Urinary bladder (tissue), 3 donors: ENCODE measurements at regions not wholly inside any gene's neighbourhood (a gene's known extent, or its start where the extent isn't known, plus 50 kb on each side); places are given as distances from the start of the nearest gene placed in this dataset.

Experiments used
- DNase-seq: peaks from one replicate; pipeline ENCODE4 v3.0.0-alpha.2; 2015; ENCODE audit errors: extremely low spot score
- H3K27ac ChIP-seq: one replicate; pipeline ENCODE4 v1.5.1; 2013; ENCODE audit warnings: low read depth, mild to moderate bottlenecking, moderate library complexity
- H3K36me3 ChIP-seq: one replicate; pipeline ENCODE4 v1.6.1; 2013; ENCODE audit warnings: mild to moderate bottlenecking, moderate library complexity; ENCODE audit not compliant: insufficient read depth
- H3K4me1 ChIP-seq: one replicate; pipeline ENCODE4 v1.6.1; 2013; ENCODE audit warnings: mild to moderate bottlenecking, moderate library complexity; ENCODE audit not compliant: insufficient read depth
- H3K4me3 ChIP-seq: one replicate; pipeline ENCODE4 v1.5.1; 2013; ENCODE audit warnings: low read depth, low read length
- WGBS: extraction: QIAGEN DNeasy Blood & Tissue Kit; methylation state at CpG from one replicate; pipeline ENCODE4 v1.1.7; 2013; 5-methylcytosine and 5-hydroxymethylcytosine counted together
- donor health status: healthy with polysubstance abuse.
- donor health status: healthy.

- Histone ChIP-seq H3K36me3 (no peaks in the 10 kb centered on the region), H3K4me1 (no peaks in the 10 kb centered on the region)
These were observed 74.9 kb upstream of the NEUROD1 start for GRCh38 chr2:181755181-181755580.

GRCh38 chr2:181760521-181760920 is 80.2 kb upstream of the NEUROD1 start:
- 70% methylated on average over 2 of the region's 2 CpGs for WGBS
- H3K36me3 ChIP-seq = no peaks in the 10 kb centered on the region
- no peaks in the 10 kb centered on the region for H3K4me1 ChIP-seq
- no peak overlapping the region for H3K27ac ChIP-seq
- no peak overlapping the region for H3K4me3 ChIP-seq
- DNase-seq = no peak

More at GRCh38 chr2:181755181-181755580, 74.9 kb upstream of the NEUROD1 start:
- Histone ChIP-seq H3K27ac (no peak overlapping the region), H3K4me3 (no peak overlapping the region)
- DNase-seq = no peak

GRCh38 chr2:181761175-181761574 is 80.9 kb upstream of the NEUROD1 start:
- H3K27ac ChIP-seq = no peak overlapping the region
- 93% methylated on average over 2 of the region's 2 CpGs for WGBS
- no peaks in the 10 kb centered on the region for H3K36me3 ChIP-seq
- no peak for DNase-seq
- H3K4me3 ChIP-seq = no peak overlapping the region
- no peaks in the 10 kb centered on the region for H3K4me1 ChIP-seq

- Histone ChIP-seq H3K27ac (no peak overlapping the region), H3K36me3 (no peaks in the 10 kb centered on the region), H3K4me1 (no peaks in the 10 kb centered on the region), H3K4me3 (no peak overlapping the region)
- WGBS = 84% methylated on average over 5 of the region's 5 CpGs
- no peak for DNase-seq
These were observed 81.7 kb upstream of the NEUROD1 start for GRCh38 chr2:181762000-181762399.

GRCh38 chr2:181762848-181763247 is 82.5 kb upstream of the NEUROD1 start:
- no peak overlapping the region for H3K27ac ChIP-seq
- no peaks in the 10 kb centered on the region for H3K4me1 ChIP-seq
- 97% methylated on average over 5 of the region's 5 CpGs for WGBS
- no peaks in the 10 kb centered on the region for H3K36me3 ChIP-seq
- no peak for DNase-seq
- H3K4me3 ChIP-seq = no peak overlapping the region

GRCh38 chr2:181763423-181763822 is 83.1 kb upstream of the NEUROD1 start:
- no peak for DNase-seq
- H3K36me3 ChIP-seq = no peaks in the 10 kb centered on the region
- H3K4me1 ChIP-seq = no peaks in the 10 kb centered on the region
- 74% methylated on average over 4 of the region's 4 CpGs for WGBS
- H3K4me3 ChIP-seq = no peak overlapping the region
- H3K27ac ChIP-seq = no peak overlapping the region

GRCh38 chr2:181764095-181764963 is 84.0 kb upstream of the NEUROD1 start:
- Histone ChIP-seq H3K4me3 (no peak overlapping the region), H3K4me1 (no peaks in the 10 kb centered on the region), H3K36me3 (no peaks in the 10 kb centered on the region), H3K27ac (no peak overlapping the region)
- 59% methylated on average over 4 of the region's 4 CpGs for WGBS
- no peak for DNase-seq

- H3K36me3 ChIP-seq = no peaks in the 10 kb centered on the region
- no peak overlapping the region for H3K4me3 ChIP-seq
- no peak for DNase-seq
- H3K4me1 ChIP-seq = no peaks in the 10 kb centered on the region
- H3K27ac ChIP-seq = no peak overlapping the region
These were observed 85.8 kb upstream of the NEUROD1 start for GRCh38 chr2:181766129-181766528.

GRCh38 chr2:181770150-181770549 is 89.8 kb upstream of the NEUROD1 start:
- H3K4me1 ChIP-seq = no peaks in the 10 kb centered on the region
- no peaks in the 10 kb centered on the region for H3K36me3 ChIP-seq
- no peak overlapping the region for H3K4me3 ChIP-seq
- no peak for DNase-seq
- H3K27ac ChIP-seq = no peak overlapping the region

GRCh38 chr2:181771356-181771755 is 91.0 kb upstream of the NEUROD1 start:
- H3K36me3 ChIP-seq = no peaks in the 10 kb centered on the region
- WGBS = 45% methylated on average over 2 of the region's 2 CpGs
- no peak overlapping the region for H3K4me3 ChIP-seq
- no peak overlapping the region for H3K27ac ChIP-seq
- H3K4me1 ChIP-seq = no peaks in the 10 kb centered on the region
- DNase-seq = no peak

- DNase-seq = no peak
- WGBS = 93% methylated on average over 4 of the region's 4 CpGs
- Histone ChIP-seq H3K27ac (no peak overlapping the region), H3K4me3 (no peak overlapping the region), H3K36me3 (no peaks in the 10 kb centered on the region), H3K4me1 (no peaks in the 10 kb centered on the region)
These were observed 92.0 kb upstream of the NEUROD1 start for GRCh38 chr2:181772334-181772733.

GRCh38 chr2:181772777-181773176 is 92.5 kb upstream of the NEUROD1 start:
- no peaks in the 10 kb centered on the region for H3K36me3 ChIP-seq
- H3K4me3 ChIP-seq = no peak overlapping the region
- no peak for DNase-seq
- WGBS = 87% methylated on average over 1 of the region's 1 CpG
- no peaks in the 10 kb centered on the region for H3K4me1 ChIP-seq
- no peak overlapping the region for H3K27ac ChIP-seq

GRCh38 chr2:181774685-181775084 is 94.4 kb upstream of the NEUROD1 start:
- H3K4me3 ChIP-seq = no peak overlapping the region
- H3K27ac ChIP-seq = no peak overlapping the region
- 87% methylated on average over 4 of the region's 4 CpGs for WGBS
- no peak for DNase-seq
- H3K36me3 ChIP-seq = no peaks in the 10 kb centered on the region
- no peaks in the 10 kb centered on the region for H3K4me1 ChIP-seq

GRCh38 chr2:181776336-181776735 is 96.0 kb upstream of the NEUROD1 start:
- DNase-seq = no peak
- no peak overlapping the region for H3K4me3 ChIP-seq
- WGBS = 73% methylated on average over 3 of the region's 3 CpGs
- H3K36me3 ChIP-seq = no peaks in the 10 kb centered on the region
- no peaks in the 10 kb centered on the region for H3K4me1 ChIP-seq
- H3K27ac ChIP-seq = no peak overlapping the region

GRCh38 chr2:181777734-181778133 is 97.4 kb upstream of the NEUROD1 start:
- Histone ChIP-seq H3K27ac (no peak overlapping the region), H3K4me3 (no peak overlapping the region), H3K36me3 (no peaks in the 10 kb centered on the region), H3K4me1 (no peaks in the 10 kb centered on the region)
- no peak for DNase-seq
- 79% methylated on average over 3 of the region's 3 CpGs for WGBS
